GM23338 (cell line): ENCODE measurements at regions not wholly inside any gene's neighbourhood (a gene's known extent, or its start where the extent isn't known, plus 50 kb on each side); places are given as distances from the start of the nearest gene placed in this dataset.
A peak's percentile ranks its signal among the peaks of the same experiment; 100 is the strongest.

ENCODE experiments used
- ATAC-seq: fragments of 200-7000 bp; cut with Tn5 transposase; 3 replicates; pipeline ENCODE4 v1.9.1; 2020
- DNase-seq: peaks from one replicate; pipeline ENCODE4 v3.0.0-alpha.2; 2015; ENCODE audit warnings: low spot score
- H2AFZ ChIP-seq: fragments of 200-600 bp; sonication (generic); 2 replicates; pipeline ENCODE4 v1.8.0; 2016; ENCODE audit warnings: antibody characterized with exemption, mild to moderate bottlenecking, moderate library complexity
- H3F3A ChIP-seq: fragments of 200-600 bp; sonication (generic); replicated peaks from 2 replicates; pipeline ENCODE4 v1.8.0; 2017; ENCODE audit warnings: antibody characterized with exemption, mixed run types, low read depth
- H3K27ac ChIP-seq: fragments of 200-600 bp; sonication (generic); 2 replicates; pipeline ENCODE4 v1.6.1; 2016; ENCODE audit warnings: low read depth
- H3K27me3 ChIP-seq: fragments of 200-600 bp; sonication (generic); 2 replicates; pipeline ENCODE4 v1.8.0; 2016; ENCODE audit warnings: mild to moderate bottlenecking, mixed run types, moderate library complexity; ENCODE audit not compliant: insufficient read depth
- H3K36me3 ChIP-seq: fragments of 200-600 bp; sonication (generic); 2 replicates; pipeline ENCODE4 v1.8.0; 2016; ENCODE audit warnings: mild to moderate bottlenecking; ENCODE audit not compliant: insufficient read depth
- H3K4me1 ChIP-seq: fragments of 200-600 bp; sonication (generic); 2 replicates; pipeline ENCODE4 v1.8.0; 2016; ENCODE audit warnings: mild to moderate bottlenecking, moderate library complexity; ENCODE audit not compliant: insufficient read depth
- H3K4me2 ChIP-seq: fragments of 200-600 bp; sonication (generic); 2 replicates; pipeline ENCODE4 v1.7.1; 2017; ENCODE audit warnings: mixed run types
- H3K4me3 ChIP-seq: fragments of 200-600 bp; sonication (generic); 2 replicates; pipeline ENCODE4 v1.6.1; 2016; ENCODE audit warnings: mixed run types
- H3K79me2 ChIP-seq: fragments of 200-600 bp; sonication (generic); replicated peaks from 2 replicates; pipeline ENCODE4 v1.8.0; 2017; ENCODE audit warnings: mild to moderate bottlenecking; ENCODE audit not compliant: insufficient read depth
- H3K9me2 ChIP-seq: fragments of 200-600 bp; sonication (generic); 2 replicates; pipeline ENCODE4 v1.8.0; 2017; ENCODE audit not compliant: insufficient read depth
- H4K20me1 ChIP-seq: fragments of 200-600 bp; sonication (generic); replicated peaks from 2 replicates; pipeline ENCODE4 v1.8.0; 2017; ENCODE audit warnings: mild to moderate bottlenecking; ENCODE audit not compliant: insufficient read depth
- H3K27ac Mint-ChIP-seq: 2 replicates; pipeline ENCODE4 v1.8.0; 2020; ENCODE audit warnings: inconsistent platforms, mild to moderate bottlenecking, moderate library complexity, mixed read lengths
- H3K27me3 Mint-ChIP-seq: 3 replicates; pipeline ENCODE4 v1.8.0; 2022; ENCODE audit warnings: low read depth, mild to moderate bottlenecking, moderate library complexity, mixed read lengths, inconsistent platforms; ENCODE audit not compliant: insufficient read depth, poor library complexity
- H3K36me3 Mint-ChIP-seq: 3 replicates; pipeline ENCODE4 v1.8.0; 2021; ENCODE audit warnings: low read depth, mild to moderate bottlenecking, inconsistent platforms, moderate library complexity, mixed read lengths
- H3K4me1 Mint-ChIP-seq: 3 replicates; pipeline ENCODE4 v1.8.0; 2020; ENCODE audit warnings: mild to moderate bottlenecking, inconsistent platforms, mixed read lengths
- H3K4me3 Mint-ChIP-seq: 3 replicates; pipeline ENCODE4 v1.8.0; 2021; ENCODE audit warnings: moderate library complexity, mild to moderate bottlenecking, inconsistent platforms, mixed read lengths
- H3K9me3 Mint-ChIP-seq: 3 replicates; pipeline ENCODE4 v1.8.0; 2020; ENCODE audit warnings: moderate library complexity, mild to moderate bottlenecking, inconsistent platforms, mixed read lengths
- CREB1 ChIP-seq: fragments of 250-450 bp; sonication (Bioruptor Pico); IDR thresholded peaks from 2 replicates; pipeline ENCODE4 v1.5.0; 2020; ENCODE audit warnings: low read depth, mild to moderate bottlenecking, moderate library complexity
- EZH2 ChIP-seq: fragments of 200-600 bp; sonication (generic); IDR thresholded peaks from one replicate; pipeline ENCODE4 v1.8.0; 2017; ENCODE audit warnings: antibody characterized with exemption, mild to moderate bottlenecking, low read depth; ENCODE audit not compliant: unreplicated experiment
- TF ChIP-seq, protein P1 (sequence below), 2 experiments: fragments of 200-600 bp in 1 of 2; sonication (generic) in 1 of 2; conservative IDR thresholded peaks; 2 replicates each; pipeline versions ENCODE4 v1.5.1 to v1.6.1; 2016 to 2017; ENCODE audit warnings: antibody characterized with exemption in 2 of 2, low read depth in 2 of 2, mild to moderate bottlenecking in 2 of 2, moderate library complexity in 1 of 2
- TF ChIP-seq, protein P2 (sequence below): fragments of 250-450 bp; sonication (Bioruptor Pico); IDR thresholded peaks from 2 replicates; pipeline ENCODE4 v1.5.0; 2020; ENCODE audit warnings: mild to moderate bottlenecking, moderate library complexity

DNA sequence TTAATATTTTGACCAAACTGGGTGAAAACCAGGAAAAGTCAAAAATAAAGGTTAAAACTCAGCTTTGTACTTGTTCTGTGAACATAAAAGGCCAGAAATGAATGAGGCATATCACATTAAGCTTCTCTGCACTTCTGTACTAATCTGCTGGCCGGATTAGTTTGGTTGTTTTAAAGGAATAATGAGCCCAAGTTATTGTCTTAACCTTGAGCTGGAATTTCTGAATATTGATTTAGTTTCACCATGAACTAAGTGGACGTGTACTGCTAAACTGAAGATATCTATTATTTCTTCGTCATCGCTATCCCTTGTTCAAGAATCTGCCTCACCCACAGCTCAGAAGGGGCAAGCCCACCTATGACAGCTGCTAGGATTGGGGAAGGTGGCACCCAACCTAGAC, 101.1 kb upstream of the FRMD4A start (continued):
- TF ChIP-seq, protein P1, sequence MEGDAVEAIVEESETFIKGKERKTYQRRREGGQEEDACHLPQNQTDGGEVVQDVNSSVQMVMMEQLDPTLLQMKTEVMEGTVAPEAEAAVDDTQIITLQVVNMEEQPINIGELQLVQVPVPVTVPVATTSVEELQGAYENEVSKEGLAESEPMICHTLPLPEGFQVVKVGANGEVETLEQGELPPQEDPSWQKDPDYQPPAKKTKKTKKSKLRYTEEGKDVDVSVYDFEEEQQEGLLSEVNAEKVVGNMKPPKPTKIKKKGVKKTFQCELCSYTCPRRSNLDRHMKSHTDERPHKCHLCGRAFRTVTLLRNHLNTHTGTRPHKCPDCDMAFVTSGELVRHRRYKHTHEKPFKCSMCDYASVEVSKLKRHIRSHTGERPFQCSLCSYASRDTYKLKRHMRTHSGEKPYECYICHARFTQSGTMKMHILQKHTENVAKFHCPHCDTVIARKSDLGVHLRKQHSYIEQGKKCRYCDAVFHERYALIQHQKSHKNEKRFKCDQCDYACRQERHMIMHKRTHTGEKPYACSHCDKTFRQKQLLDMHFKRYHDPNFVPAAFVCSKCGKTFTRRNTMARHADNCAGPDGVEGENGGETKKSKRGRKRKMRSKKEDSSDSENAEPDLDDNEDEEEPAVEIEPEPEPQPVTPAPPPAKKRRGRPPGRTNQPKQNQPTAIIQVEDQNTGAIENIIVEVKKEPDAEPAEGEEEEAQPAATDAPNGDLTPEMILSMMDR (conservative IDR thresholded peaks at IDR 0.05; ENCODE audit: low read depth in 2 of 2): no peak

DNA sequence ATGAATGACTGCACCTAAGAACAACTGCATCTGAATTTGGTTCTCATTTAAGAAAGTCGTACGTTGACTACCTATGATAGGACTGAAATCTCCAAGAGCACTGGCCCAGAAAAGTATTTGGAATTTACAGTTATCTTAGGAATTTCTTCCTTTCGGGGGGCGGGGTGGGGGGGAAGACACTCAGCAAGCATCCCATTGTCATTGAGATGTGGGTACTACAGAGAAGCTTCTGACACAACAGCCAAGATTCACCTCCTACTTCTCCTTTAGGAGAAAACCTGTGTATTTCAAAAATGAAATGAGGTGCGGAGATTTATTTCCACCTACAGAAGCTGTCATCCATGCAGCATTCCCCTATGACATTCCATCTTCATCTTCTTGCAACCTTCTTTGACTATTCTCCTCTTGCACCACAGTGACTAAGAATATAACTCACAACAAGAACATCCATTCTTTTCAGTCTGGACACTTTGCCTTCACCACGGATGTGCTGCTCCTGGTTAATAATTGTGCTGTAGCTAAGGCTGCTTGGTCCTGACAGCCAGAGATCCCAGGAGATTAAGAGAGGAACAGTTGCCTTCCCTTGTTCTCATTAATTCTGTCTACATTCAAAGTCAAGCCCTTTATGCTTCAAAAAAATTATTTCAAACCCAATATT, 98.4 kb upstream of the FRMD4A start:
- H2AFZ ChIP-seq: no peak overlapping the region
- peak overlapping the region; percentile 92 for H3K27ac ChIP-seq
- Mint-ChIP-seq H3K27ac (peak overlapping the region; percentile 90), H3K4me1 (peaks cover 43% of the 10 kb centered on the region), H3K9me3 (peaks cover 11% of the 10 kb centered on the region), H3K36me3 (peaks cover 15% of the 10 kb centered on the region; the same call in 2 of the 3 replicates), H3K27me3 (no peaks in the 10 kb centered on the region), H3K4me3 (peak overlapping the region; percentile 38)
- H4K20me1 ChIP-seq: no peaks in the 10 kb centered on the region
- no peaks in the 10 kb centered on the region for H3K79me2 ChIP-seq
- no peaks in the 10 kb centered on the region; the same call in 1 of the 2 replicates for H3K36me3 ChIP-seq
- peaks cover 44% of the 10 kb centered on the region for H3K4me1 ChIP-seq
- H3K27me3 ChIP-seq: no peaks in the 10 kb centered on the region
- H3F3A ChIP-seq: 0 out of 2 replicates have a peak, but pooled peaks cover 3% of the 10 kb centered on the region
- peak overlapping the region; percentile 73 for H3K4me2 ChIP-seq
- peak; percentile 82 for DNase-seq
- TF ChIP-seq, protein P2, sequence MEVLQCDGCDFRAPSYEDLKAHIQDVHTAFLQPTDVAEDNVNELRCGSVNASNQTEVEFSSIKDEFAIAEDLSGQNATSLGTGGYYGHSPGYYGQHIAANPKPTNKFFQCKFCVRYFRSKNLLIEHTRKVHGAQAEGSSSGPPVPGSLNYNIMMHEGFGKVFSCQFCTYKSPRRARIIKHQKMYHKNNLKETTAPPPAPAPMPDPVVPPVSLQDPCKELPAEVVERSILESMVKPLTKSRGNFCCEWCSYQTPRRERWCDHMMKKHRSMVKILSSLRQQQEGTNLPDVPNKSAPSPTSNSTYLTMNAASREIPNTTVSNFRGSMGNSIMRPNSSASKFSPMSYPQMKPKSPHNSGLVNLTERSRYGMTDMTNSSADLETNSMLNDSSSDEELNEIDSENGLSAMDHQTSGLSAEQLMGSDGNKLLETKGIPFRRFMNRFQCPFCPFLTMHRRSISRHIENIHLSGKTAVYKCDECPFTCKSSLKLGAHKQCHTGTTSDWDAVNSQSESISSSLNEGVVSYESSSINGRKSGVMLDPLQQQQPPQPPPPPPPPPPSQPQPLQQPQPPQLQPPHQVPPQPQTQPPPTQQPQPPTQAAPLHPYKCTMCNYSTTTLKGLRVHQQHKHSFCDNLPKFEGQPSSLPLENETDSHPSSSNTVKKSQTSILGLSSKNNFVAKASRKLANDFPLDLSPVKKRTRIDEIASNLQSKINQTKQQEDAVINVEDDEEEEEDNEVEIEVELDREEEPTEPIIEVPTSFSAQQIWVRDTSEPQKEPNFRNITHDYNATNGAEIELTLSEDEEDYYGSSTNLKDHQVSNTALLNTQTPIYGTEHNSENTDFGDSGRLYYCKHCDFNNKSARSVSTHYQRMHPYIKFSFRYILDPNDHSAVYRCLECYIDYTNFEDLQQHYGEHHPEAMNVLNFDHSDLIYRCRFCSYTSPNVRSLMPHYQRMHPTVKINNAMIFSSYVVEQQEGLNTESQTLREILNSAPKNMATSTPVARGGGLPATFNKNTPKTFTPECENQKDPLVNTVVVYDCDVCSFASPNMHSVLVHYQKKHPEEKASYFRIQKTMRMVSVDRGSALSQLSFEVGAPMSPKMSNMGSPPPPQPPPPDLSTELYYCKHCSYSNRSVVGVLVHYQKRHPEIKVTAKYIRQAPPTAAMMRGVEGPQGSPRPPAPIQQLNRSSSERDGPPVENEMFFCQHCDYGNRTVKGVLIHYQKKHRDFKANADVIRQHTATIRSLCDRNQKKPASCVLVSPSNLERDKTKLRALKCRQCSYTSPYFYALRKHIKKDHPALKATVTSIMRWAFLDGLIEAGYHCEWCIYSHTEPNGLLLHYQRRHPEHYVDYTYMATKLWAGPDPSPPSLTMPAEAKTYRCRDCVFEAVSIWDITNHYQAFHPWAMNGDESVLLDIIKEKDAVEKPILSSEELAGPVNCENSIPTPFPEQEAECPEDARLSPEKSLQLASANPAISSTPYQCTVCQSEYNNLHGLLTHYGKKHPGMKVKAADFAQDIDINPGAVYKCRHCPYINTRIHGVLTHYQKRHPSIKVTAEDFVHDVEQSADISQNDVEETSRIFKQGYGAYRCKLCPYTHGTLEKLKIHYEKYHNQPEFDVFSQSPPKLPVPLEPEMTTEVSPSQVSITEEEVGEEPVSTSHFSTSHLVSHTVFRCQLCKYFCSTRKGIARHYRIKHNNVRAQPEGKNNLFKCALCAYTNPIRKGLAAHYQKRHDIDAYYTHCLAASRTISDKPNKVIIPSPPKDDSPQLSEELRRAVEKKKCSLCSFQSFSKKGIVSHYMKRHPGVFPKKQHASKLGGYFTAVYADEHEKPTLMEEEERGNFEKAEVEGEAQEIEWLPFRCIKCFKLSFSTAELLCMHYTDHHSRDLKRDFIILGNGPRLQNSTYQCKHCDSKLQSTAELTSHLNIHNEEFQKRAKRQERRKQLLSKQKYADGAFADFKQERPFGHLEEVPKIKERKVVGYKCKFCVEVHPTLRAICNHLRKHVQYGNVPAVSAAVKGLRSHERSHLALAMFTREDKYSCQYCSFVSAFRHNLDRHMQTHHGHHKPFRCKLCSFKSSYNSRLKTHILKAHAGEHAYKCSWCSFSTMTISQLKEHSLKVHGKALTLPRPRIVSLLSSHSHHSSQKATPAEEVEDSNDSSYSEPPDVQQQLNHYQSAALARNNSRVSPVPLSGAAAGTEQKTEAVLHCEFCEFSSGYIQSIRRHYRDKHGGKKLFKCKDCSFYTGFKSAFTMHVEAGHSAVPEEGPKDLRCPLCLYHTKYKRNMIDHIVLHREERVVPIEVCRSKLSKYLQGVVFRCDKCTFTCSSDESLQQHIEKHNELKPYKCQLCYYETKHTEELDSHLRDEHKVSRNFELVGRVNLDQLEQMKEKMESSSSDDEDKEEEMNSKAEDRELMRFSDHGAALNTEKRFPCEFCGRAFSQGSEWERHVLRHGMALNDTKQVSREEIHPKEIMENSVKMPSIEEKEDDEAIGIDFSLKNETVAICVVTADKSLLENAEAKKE (CRISPR knock-in tag): peak; percentile 92
- TF ChIP-seq EZH2 (no peak), CREB1 (0 out of 2 replicates have a peak, but pooled peaks have one; percentile 21)
- H3K4me3 ChIP-seq: peak overlapping the region; percentile 43
- peak; percentile 84 for ATAC-seq
- peaks cover 9% of the 10 kb centered on the region for H3K9me2 ChIP-seq
